ENCODE measurements at regions not wholly inside any gene's neighbourhood (a gene's known extent, or its start where the extent isn't known, plus 50 kb on each side); places are given as distances from the start of the nearest gene placed in this dataset.

DNA sequence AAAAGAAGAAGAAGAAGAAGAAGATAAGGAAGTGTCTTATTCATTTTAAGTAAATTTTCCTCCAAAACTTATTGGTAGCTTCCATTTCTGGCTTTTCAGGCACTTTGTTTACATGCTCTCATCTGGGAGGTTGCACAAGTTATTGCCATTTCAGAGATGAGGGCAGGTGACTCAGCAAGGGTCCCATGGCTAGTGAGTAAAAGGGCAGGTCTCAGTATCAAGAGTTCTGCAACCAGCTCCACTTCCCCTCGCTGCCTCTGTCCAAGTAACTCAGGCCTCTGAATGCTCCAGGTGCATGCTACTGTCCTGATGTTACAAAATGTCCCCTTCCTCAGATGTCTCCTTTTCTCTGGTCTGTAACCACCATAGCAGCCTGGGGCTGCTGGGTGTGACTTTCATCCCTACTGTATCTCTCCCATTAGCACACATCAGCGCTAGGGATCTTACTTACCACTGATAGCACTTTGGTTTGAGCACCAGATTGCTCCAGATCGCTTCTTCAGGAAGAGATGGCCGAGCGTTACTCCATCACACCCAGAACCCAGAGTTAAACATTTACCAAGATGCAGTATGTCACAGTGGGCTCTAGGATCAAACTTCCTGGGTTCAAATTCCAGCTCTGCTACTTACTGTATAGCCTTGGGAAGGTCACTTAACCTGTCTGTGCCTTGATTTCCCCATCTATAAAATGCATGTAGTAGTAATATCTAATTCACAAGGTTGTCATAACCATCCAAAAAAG, 57.4 kb upstream of the LAPTM4A start:
- no peak for DNase-seq

DNA sequence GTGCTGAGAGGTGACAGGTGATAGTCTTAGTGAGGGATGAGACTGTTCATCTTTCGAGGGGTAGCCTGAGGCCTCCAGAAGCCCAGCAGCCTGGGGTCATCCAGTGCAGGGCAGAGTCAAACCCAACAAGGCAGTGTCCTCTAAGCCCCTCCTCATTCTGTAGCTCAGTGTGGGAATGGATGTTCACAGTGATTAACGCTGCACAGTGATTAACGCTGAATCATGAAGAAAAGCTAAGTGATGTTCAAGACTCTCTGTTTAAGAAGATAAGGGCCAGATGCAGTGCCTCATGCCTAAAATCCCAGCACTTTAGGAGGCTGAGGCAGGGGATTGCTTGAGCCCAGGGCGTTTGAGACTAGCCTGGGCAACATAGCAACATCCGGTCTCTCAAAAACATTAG, 56.3 kb upstream of the LAPTM4A start:
- DNase-seq = no peak

GRCh38 chr2:20107352-20107751, 55.9 kb upstream of the LAPTM4A start:
- DNase-seq = no peak

GRCh38 chr2:20106746-20107145, 55.3 kb upstream of the LAPTM4A start:
- DNase-seq = no peak

GRCh38 chr2:20104900-20105545, 53.6 kb upstream of the LAPTM4A start:
- DNase-seq = no peak

GRCh38 chr2:20103530-20103929, 52.1 kb upstream of the LAPTM4A start:
- DNase-seq = no peak
